ENCODE measurements at regions not wholly inside any gene's neighbourhood (a gene's known extent, or its start where the extent isn't known, plus 50 kb on each side); places are given as distances from the start of the nearest gene placed in this dataset.

DNA sequence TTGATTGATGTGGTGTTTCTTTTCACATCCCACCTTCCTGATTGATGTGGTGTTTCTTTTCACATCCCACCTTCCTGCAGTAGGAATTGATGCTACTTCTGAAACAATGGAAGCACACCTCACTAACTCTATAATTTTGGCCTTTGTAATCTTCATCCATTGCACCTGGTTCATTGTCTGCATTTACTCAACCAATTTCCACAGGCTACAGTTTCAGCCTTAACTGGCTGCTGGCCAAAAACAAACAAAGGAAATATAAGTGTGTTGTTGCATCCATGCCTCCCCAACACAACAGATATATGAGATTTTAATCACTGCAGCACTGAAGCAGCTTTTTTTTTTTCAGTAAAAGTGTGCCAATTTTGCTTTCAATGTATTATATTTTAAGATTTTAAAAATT lies 867.6 kb upstream of the PCDH7 start:
- TF ChIP-seq EP300 (IDR thresholded peaks at IDR 0.05) = no peak
- TF ChIP-seq, protein P1, sequence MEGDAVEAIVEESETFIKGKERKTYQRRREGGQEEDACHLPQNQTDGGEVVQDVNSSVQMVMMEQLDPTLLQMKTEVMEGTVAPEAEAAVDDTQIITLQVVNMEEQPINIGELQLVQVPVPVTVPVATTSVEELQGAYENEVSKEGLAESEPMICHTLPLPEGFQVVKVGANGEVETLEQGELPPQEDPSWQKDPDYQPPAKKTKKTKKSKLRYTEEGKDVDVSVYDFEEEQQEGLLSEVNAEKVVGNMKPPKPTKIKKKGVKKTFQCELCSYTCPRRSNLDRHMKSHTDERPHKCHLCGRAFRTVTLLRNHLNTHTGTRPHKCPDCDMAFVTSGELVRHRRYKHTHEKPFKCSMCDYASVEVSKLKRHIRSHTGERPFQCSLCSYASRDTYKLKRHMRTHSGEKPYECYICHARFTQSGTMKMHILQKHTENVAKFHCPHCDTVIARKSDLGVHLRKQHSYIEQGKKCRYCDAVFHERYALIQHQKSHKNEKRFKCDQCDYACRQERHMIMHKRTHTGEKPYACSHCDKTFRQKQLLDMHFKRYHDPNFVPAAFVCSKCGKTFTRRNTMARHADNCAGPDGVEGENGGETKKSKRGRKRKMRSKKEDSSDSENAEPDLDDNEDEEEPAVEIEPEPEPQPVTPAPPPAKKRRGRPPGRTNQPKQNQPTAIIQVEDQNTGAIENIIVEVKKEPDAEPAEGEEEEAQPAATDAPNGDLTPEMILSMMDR (IDR thresholded peaks at IDR 0.05) = no peak
